RWPE1 (cell line): ENCODE measurements at regions not wholly inside any gene's neighbourhood (a gene's known extent, or its start where the extent isn't known, plus 50 kb on each side); places are given as distances from the start of the nearest gene placed in this dataset.

Experiments
- CTCF ChIA-PET: fragments of 350-600 bp; sonication (Branson Sonifier 250); formaldehyde crosslinking; extraction: SDS; loops from one replicate; lab custom pipeline; 2021; lab: Yijun Ruan, JAX
- POLR2A ChIA-PET: fragments of 400-600 bp; formaldehyde crosslinking; extraction: SDS; loops from one replicate; lab custom pipeline; 2020; ENCODE audit warnings: antibody characterized with exemption; ENCODE audit not compliant: low non-redundant PET; lab: Yijun Ruan, JAX
- DNase-seq: peaks from one replicate; pipeline ENCODE4 v3.0.0; 2012; ENCODE audit warnings: low spot score
- H3K27ac ChIP-seq: fragments of 450-650 bp; 2 replicates; pipeline ENCODE4 v1.5.1; 2017
- TF ChIP-seq, protein P1 (sequence below): fragments of 450-650 bp; conservative IDR thresholded peaks from 2 replicates; pipeline ENCODE4 v1.5.1; 2017; ENCODE audit warnings: low read depth, mild to moderate bottlenecking

DNA sequence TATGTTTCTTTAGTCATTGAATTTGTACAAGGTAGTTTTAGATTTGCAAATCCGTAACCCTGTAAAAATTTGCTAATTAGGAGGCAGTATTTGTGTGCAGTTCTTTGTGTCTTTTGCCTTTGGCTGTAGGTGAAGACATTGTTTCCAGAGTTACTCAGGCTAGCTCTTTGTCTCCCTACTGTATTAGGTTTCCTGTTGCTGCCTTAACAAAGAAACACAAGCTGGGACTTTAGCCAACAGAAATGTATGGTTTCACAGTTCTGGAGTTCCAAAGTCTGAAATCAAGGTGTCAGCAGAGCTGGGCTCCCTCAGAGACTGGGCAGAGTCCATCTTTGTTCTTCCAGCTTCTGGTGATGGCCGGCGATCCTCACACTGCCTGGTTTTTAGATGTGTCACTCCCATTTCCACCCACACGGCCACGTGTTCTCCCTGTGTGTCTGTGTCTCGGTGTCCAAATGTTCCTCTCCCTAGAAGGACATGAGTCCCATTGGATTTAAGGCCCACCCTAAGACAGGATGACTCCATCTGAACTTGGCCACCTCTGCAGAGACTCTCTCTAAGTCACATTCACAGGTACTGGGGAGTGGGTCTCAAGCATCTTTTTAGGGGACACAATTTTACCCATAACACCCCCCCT lies 309.7 kb downstream of the GALR1 start:
- POLR2A ChIA-PET, result no interaction called here
- CTCF ChIA-PET, result no interaction called here
- H3K27ac ChIP-seq, result no peak overlapping the region
- DNase-seq, result no peak
- TF ChIP-seq, protein P1, sequence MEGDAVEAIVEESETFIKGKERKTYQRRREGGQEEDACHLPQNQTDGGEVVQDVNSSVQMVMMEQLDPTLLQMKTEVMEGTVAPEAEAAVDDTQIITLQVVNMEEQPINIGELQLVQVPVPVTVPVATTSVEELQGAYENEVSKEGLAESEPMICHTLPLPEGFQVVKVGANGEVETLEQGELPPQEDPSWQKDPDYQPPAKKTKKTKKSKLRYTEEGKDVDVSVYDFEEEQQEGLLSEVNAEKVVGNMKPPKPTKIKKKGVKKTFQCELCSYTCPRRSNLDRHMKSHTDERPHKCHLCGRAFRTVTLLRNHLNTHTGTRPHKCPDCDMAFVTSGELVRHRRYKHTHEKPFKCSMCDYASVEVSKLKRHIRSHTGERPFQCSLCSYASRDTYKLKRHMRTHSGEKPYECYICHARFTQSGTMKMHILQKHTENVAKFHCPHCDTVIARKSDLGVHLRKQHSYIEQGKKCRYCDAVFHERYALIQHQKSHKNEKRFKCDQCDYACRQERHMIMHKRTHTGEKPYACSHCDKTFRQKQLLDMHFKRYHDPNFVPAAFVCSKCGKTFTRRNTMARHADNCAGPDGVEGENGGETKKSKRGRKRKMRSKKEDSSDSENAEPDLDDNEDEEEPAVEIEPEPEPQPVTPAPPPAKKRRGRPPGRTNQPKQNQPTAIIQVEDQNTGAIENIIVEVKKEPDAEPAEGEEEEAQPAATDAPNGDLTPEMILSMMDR, result no peak

DNA sequence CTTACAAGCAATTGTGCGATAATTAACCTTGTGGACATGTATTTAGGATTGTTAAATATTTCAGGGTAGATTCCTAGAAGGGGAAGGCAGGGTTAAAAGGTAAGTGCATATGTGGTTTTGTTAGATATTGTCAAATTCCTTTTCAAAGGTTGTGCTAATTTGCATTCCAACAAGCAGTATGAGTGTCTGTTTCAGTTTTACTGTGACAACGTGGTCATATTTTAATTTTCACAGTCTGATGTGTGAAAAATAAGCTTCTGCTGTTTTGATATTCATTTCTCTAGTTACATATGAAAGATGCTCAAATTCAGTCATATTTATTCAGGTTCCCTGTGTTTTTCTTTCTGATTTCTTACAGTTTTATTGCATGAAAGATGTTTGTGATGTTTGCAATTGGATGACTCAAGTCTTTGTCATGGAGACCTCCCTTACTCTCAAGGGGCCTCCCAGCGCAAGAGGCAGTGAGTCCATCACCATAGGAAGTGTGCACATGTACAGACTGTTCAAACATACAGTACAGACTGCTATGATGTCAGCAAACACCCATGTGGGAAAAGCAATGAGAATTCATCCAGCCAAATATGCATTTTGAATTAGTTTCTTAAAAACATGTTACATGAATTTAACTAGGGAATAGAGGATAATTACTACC lies 310.8 kb downstream of the GALR1 start:
- ChIA-PET POLR2A (no interaction called here), CTCF (no interaction called here)
- no peak overlapping the region for H3K27ac ChIP-seq
- DNase-seq, result no peak
- TF ChIP-seq, protein P1, result no peak

DNA sequence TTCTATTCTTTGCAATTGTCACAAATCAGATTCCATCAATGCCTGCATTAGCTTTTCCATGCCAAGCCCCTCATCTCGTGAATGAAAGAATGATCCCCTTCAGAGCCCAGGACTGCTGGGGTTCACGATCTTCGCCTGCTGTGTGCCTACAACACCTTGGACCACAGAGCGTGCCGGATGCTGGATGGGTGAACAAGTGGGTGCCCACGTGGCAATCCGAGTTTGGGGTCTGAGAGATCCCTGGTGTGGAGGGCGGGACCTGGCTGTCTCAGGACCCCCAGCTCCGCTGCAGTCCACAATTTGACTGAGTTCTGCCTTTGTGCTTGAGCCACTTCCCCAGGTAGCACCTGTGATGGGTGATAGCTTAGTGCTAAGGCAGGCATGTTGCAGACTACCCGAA lies 317.0 kb downstream of the GALR1 start:
- DNase-seq, result no peak
- ChIA-PET POLR2A (no interaction called here), CTCF (no interaction called here)
- TF ChIP-seq, protein P1, result no peak
- no peak overlapping the region for H3K27ac ChIP-seq

DNA sequence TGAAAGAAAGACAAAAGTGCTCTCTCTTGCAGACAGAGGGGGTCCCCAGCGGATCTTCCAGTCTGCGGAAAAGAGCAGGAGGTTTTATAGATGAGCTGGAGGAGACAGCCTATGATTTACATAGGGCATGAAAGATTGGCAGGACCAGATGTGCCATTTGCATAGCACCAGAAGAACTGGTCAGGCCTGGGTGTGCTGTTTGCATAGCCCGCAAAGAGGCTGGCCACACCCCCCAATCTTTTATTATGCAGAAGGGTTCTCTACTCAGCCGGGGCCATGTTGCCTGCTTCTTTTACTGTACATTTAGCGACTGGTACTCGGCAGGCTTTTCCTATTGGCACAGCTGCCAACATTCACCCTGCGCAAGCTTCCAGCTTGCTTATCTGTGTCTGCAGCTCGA lies 317.6 kb downstream of the GALR1 start:
- no peak overlapping the region for H3K27ac ChIP-seq
- TF ChIP-seq, protein P1, result no peak
- ChIA-PET CTCF (no interaction called here), POLR2A (no interaction called here)
- no peak for DNase-seq

DNA sequence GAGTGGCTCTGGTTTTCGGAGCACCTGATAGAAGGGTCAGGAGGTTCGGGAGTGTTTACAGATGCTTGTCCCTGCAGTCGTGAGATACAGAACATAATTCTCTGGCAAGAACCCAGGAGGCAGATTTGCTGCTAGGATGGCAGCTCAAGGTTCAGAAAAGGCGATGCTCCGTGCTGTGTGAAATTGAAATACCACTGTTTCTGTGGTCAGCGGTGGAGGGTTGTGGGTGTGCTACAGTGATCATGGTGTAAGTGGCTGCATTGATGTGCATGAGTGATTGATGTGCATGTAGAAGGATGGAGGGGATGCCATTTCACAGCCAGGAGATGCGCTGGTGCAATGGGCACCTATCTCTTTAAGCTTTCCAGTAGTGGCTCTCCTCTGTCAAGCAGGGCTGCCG lies 322.1 kb downstream of the GALR1 start:
- DNase-seq, result no peak
- ChIA-PET POLR2A (no interaction called here), CTCF (no interaction called here)
- TF ChIP-seq, protein P1, result no peak
- no peak overlapping the region for H3K27ac ChIP-seq

DNA sequence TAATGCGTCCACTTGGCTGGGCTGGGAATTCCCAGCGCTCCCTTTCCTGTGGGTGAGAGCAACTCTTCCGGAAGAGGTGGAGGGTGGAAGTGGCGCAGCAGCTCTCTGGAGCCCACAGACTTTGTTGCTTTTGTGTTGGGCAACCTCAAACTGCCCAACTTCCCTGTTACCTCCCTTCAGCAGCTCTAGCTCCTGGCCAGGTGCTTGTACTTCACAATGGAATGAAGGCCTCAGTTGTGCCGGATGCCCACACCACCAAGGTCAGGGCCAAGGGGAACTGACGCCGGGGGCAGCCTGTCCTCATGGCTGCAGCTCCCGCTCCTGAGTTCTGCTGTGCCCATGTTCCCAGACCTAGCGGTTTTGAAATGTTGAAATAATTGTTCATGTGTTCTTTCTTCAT lies 322.9 kb downstream of the GALR1 start:
- no peak overlapping the region for H3K27ac ChIP-seq
- ChIA-PET POLR2A (no interaction called here), CTCF (no interaction called here)
- no peak for DNase-seq
- TF ChIP-seq, protein P1, result no peak
